ENCODE measurements at regions not wholly inside any gene's neighbourhood (a gene's known extent, or its start where the extent isn't known, plus 50 kb on each side); places are given as distances from the start of the nearest gene placed in this dataset.

- no peak for TF ChIP-seq CTCF (IDR thresholded peaks at IDR 0.05; ENCODE audit: extremely low read depth in 1 of 2, insufficient read depth in 1 of 2, low read depth in 1 of 2, low read length in 2 of 2)
- no peak for TF ChIP-seq EZH2 (IDR thresholded peaks at IDR 0.05; ENCODE audit: borderline replicate concordance, low read depth, low read length, severe bottlenecking)
- no peak for TF ChIP-seq POLR2AphosphoS5 (IDR thresholded peaks at IDR 0.05; ENCODE audit: insufficient read depth, low read depth, low read length)
- no peak for TF ChIP-seq POLR2A (IDR thresholded peaks at IDR 0.05; ENCODE audit: low read depth, low read length)
- TF ChIP-seq FOS (IDR thresholded peaks at IDR 0.05; ENCODE audit: borderline replicate concordance, insufficient read depth, low read length): no peak
- TF ChIP-seq, protein P1, sequence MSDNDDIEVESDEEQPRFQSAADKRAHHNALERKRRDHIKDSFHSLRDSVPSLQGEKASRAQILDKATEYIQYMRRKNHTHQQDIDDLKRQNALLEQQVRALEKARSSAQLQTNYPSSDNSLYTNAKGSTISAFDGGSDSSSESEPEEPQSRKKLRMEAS (IDR thresholded peaks at IDR 0.05; ENCODE audit: insufficient read depth, insufficient read length): no peak
- no peak for TF ChIP-seq MYC (IDR thresholded peaks at IDR 0.05; ENCODE audit: low read depth, low read length)
These were observed 468.5 kb upstream of the MKI67 start for GRCh38 chr10:128594688-128595087.
